GM12873 (cell line): ENCODE measurements at regions not wholly inside any gene's neighbourhood (a gene's known extent, or its start where the extent isn't known, plus 50 kb on each side); places are given as distances from the start of the nearest gene placed in this dataset.

Source experiments
- CTCF ChIP-seq: IDR thresholded peaks from 2 replicates; pipeline ENCODE4 v1.5.1; 2012; ENCODE audit warnings: low read depth, mild to moderate bottlenecking, moderate library complexity, low read length, control low read depth; ENCODE audit not compliant: insufficient read depth; ENCODE audit errors: missing control alignments

GRCh38 chr3:106882297-106882696, 494.9 kb upstream of the CCDC54 start:
- TF ChIP-seq CTCF = no peak

- TF ChIP-seq CTCF = no peak
These were observed 471.2 kb upstream of the CCDC54 start for GRCh38 chr3:106906074-106906473.

GRCh38 chr3:106908181-106908938, 468.9 kb upstream of the CCDC54 start:
- no peak for TF ChIP-seq CTCF

- TF ChIP-seq CTCF = no peak
These were observed 464.0 kb upstream of the CCDC54 start for GRCh38 chr3:106913111-106913698.

GRCh38 chr3:106913966-106914365, 463.3 kb upstream of the CCDC54 start:
- TF ChIP-seq CTCF = no peak

- TF ChIP-seq CTCF = no peak
These were observed 456.6 kb upstream of the CCDC54 start for GRCh38 chr3:106920609-106921008.

GRCh38 chr3:106929081-106929480, 448.2 kb upstream of the CCDC54 start:
- TF ChIP-seq CTCF = no peak
